ENCODE measurements at regions not wholly inside any gene's neighbourhood (a gene's known extent, or its start where the extent isn't known, plus 50 kb on each side); places are given as distances from the start of the nearest gene placed in this dataset.

DNA sequence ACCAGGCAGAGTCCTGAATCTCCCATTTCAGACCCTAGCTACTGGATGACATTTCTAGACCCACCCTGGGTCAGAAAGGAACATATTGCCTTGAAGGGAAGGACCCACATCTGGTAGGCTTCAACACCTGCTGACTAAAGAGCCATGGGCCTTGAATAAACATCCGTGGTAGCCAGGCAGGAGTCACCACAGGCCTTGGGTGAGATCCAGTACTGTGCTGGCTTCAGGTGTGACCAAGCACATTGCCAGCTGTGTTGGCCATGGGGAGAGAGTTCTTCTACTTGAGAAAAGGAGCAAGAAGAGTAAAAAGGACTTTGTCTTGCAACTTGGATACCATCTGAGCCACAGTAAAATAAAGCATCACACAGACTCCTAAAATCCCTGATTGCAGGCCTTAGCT, 332.6 kb downstream of the SLC16A7 start:
- no peak for DNase-seq (ENCODE audit: low spot score)
- TF ChIP-seq JUND (IDR thresholded peaks at IDR 0.05), result no peak
- TF ChIP-seq RXRA (IDR thresholded peaks at IDR 0.05), result no peak
- no peak for TF ChIP-seq YY1 (IDR thresholded peaks at IDR 0.05)
- TF ChIP-seq HNF4A (conservative IDR thresholded peaks at IDR 0.05), result no peak
- TF ChIP-seq, protein P1, sequence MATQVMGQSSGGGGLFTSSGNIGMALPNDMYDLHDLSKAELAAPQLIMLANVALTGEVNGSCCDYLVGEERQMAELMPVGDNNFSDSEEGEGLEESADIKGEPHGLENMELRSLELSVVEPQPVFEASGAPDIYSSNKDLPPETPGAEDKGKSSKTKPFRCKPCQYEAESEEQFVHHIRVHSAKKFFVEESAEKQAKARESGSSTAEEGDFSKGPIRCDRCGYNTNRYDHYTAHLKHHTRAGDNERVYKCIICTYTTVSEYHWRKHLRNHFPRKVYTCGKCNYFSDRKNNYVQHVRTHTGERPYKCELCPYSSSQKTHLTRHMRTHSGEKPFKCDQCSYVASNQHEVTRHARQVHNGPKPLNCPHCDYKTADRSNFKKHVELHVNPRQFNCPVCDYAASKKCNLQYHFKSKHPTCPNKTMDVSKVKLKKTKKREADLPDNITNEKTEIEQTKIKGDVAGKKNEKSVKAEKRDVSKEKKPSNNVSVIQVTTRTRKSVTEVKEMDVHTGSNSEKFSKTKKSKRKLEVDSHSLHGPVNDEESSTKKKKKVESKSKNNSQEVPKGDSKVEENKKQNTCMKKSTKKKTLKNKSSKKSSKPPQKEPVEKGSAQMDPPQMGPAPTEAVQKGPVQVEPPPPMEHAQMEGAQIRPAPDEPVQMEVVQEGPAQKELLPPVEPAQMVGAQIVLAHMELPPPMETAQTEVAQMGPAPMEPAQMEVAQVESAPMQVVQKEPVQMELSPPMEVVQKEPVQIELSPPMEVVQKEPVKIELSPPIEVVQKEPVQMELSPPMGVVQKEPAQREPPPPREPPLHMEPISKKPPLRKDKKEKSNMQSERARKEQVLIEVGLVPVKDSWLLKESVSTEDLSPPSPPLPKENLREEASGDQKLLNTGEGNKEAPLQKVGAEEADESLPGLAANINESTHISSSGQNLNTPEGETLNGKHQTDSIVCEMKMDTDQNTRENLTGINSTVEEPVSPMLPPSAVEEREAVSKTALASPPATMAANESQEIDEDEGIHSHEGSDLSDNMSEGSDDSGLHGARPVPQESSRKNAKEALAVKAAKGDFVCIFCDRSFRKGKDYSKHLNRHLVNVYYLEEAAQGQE (IDR thresholded peaks at IDR 0.05), result no peak
- TF ChIP-seq, protein P2, sequence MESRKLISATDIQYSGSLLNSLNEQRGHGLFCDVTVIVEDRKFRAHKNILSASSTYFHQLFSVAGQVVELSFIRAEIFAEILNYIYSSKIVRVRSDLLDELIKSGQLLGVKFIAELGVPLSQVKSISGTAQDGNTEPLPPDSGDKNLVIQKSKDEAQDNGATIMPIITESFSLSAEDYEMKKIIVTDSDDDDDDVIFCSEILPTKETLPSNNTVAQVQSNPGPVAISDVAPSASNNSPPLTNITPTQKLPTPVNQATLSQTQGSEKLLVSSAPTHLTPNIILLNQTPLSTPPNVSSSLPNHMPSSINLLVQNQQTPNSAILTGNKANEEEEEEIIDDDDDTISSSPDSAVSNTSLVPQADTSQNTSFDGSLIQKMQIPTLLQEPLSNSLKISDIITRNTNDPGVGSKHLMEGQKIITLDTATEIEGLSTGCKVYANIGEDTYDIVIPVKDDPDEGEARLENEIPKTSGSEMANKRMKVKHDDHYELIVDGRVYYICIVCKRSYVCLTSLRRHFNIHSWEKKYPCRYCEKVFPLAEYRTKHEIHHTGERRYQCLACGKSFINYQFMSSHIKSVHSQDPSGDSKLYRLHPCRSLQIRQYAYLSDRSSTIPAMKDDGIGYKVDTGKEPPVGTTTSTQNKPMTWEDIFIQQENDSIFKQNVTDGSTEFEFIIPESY (IDR thresholded peaks at IDR 0.05), result no peak
- TF ChIP-seq NR2F2 (IDR thresholded peaks at IDR 0.05), result no peak
- no peak for TF ChIP-seq SP1 (IDR thresholded peaks at IDR 0.05)
- no peak for TF ChIP-seq RAD21 (IDR thresholded peaks at IDR 0.05)
- no peak overlapping the region for H3K9ac ChIP-seq (ENCODE audit: low read depth in 1 of 2, low read length in 2 of 2)
- no peak overlapping the region for H3K4me3 ChIP-seq (ENCODE audit: low read depth in 1 of 3, low read length in 3 of 3)
- H3K27me3 ChIP-seq (ENCODE audit: control insufficient read depth in 4 of 4, insufficient read depth in 4 of 4, low read length in 3 of 4), result no peaks in the 10 kb centered on the region
- 69% methylated on average over 1 of the region's 1 CpG for WGBS
- peaks cover 0 to 4% (median 0%) of the 10 kb centered on the region in 4 donors for H3K9me3 ChIP-seq (ENCODE audit: control insufficient read depth in 4 of 4, low read length in 3 of 4)
- H3K27ac ChIP-seq (ENCODE audit: low read depth in 1 of 2, low read length in 2 of 2), result no peak overlapping the region
- H3K36me3 ChIP-seq (ENCODE audit: control insufficient read depth in 4 of 4, insufficient read depth in 3 of 4, low read depth in 1 of 4, low read length in 3 of 4), result no peaks in the 10 kb centered on the region
- no peaks in the 10 kb centered on the region for H3K4me1 ChIP-seq (ENCODE audit: control insufficient read depth in 4 of 4, insufficient read depth in 4 of 4, low read length in 3 of 4)

DNA sequence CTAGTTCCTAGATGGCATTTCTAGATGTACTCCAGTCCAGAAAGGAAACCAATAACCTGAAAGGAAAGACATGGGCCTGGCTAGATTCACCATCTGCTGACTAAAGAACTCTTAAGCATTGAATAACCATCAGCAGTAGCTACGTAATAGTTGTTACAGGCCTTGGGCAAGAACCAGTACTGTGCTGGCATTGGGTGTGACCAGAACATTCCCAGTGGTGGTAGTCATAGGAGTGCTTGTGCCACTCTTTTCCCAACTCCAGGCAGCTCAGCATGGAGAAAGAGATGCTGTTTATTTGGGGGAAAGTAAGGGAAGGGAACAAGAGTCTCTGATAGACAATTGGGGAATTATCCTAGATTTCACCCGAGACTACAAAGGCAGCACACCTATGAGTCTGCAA, 333.3 kb downstream of the SLC16A7 start:
- H3K4me3 ChIP-seq (ENCODE audit: low read depth in 1 of 3, low read length in 3 of 3), result no peak overlapping the region
- no peak for DNase-seq (ENCODE audit: low spot score)
- no peaks in the 10 kb centered on the region for H3K27me3 ChIP-seq (ENCODE audit: control insufficient read depth in 4 of 4, insufficient read depth in 4 of 4, low read length in 3 of 4)
- no peaks in the 10 kb centered on the region for H3K4me1 ChIP-seq (ENCODE audit: control insufficient read depth in 4 of 4, insufficient read depth in 4 of 4, low read length in 3 of 4)
- no peak overlapping the region for H3K27ac ChIP-seq (ENCODE audit: low read depth in 1 of 2, low read length in 2 of 2)
- 90% methylated on average over 2 of the region's 2 CpGs for WGBS
- peaks cover 0 to 4% (median 0%) of the 10 kb centered on the region in 4 donors for H3K9me3 ChIP-seq (ENCODE audit: control insufficient read depth in 4 of 4, low read length in 3 of 4)
- no peak overlapping the region for H3K9ac ChIP-seq (ENCODE audit: low read depth in 1 of 2, low read length in 2 of 2)
- H3K36me3 ChIP-seq (ENCODE audit: control insufficient read depth in 4 of 4, insufficient read depth in 3 of 4, low read depth in 1 of 4, low read length in 3 of 4), result no peaks in the 10 kb centered on the region
- TF ChIP-seq RAD21 (IDR thresholded peaks at IDR 0.05) (no peak), EGR1 (IDR thresholded peaks at IDR 0.05; ENCODE audit: low read depth in 2 of 2) (no peak), GABPA (IDR thresholded peaks at IDR 0.05 in 1 of 2, conservative IDR thresholded peaks at IDR 0.05 in 1 of 2) (no peak), FOXA1 (IDR thresholded peaks at IDR 0.05) (no peak), NR2F2 (IDR thresholded peaks at IDR 0.05) (no peak), SP1 (IDR thresholded peaks at IDR 0.05) (no peak), HNF4A (conservative IDR thresholded peaks at IDR 0.05) (no peak), TAF1 (conservative IDR thresholded peaks at IDR 0.05) (no peak), JUND (IDR thresholded peaks at IDR 0.05) (no peak), FOXA2 (IDR thresholded peaks at IDR 0.05) (no peak), HNF4G (IDR thresholded peaks at IDR 0.05) (no peak)
- TF ChIP-seq, protein P3, sequence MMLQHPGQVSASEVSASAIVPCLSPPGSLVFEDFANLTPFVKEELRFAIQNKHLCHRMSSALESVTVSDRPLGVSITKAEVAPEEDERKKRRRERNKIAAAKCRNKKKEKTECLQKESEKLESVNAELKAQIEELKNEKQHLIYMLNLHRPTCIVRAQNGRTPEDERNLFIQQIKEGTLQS (IDR thresholded peaks at IDR 0.05), result no peak
- TF ChIP-seq, protein P4, sequence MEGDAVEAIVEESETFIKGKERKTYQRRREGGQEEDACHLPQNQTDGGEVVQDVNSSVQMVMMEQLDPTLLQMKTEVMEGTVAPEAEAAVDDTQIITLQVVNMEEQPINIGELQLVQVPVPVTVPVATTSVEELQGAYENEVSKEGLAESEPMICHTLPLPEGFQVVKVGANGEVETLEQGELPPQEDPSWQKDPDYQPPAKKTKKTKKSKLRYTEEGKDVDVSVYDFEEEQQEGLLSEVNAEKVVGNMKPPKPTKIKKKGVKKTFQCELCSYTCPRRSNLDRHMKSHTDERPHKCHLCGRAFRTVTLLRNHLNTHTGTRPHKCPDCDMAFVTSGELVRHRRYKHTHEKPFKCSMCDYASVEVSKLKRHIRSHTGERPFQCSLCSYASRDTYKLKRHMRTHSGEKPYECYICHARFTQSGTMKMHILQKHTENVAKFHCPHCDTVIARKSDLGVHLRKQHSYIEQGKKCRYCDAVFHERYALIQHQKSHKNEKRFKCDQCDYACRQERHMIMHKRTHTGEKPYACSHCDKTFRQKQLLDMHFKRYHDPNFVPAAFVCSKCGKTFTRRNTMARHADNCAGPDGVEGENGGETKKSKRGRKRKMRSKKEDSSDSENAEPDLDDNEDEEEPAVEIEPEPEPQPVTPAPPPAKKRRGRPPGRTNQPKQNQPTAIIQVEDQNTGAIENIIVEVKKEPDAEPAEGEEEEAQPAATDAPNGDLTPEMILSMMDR (IDR thresholded peaks at IDR 0.05; ENCODE audit: low read depth, low read length, missing input control), result no peak
- TF ChIP-seq, protein P2 (IDR thresholded peaks at IDR 0.05), result no peak
- TF ChIP-seq, protein P1 (IDR thresholded peaks at IDR 0.05), result no peak
- TF ChIP-seq, protein P5, sequence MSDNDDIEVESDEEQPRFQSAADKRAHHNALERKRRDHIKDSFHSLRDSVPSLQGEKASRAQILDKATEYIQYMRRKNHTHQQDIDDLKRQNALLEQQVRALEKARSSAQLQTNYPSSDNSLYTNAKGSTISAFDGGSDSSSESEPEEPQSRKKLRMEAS (IDR thresholded peaks at IDR 0.05), result no peak
